Erythroblast (primary cell): ENCODE measurements at regions not wholly inside any gene's neighbourhood (a gene's known extent, or its start where the extent isn't known, plus 50 kb on each side); places are given as distances from the start of the nearest gene placed in this dataset.

Experiments used
- GATA1 ChIP-seq: IDR thresholded peaks from 2 replicates; pipeline ENCODE4 v1.6.1; 2011; ENCODE audit warnings: low read depth, mild to moderate bottlenecking, control low read depth, low read length, moderate library complexity
- POLR2A ChIP-seq: IDR thresholded peaks from 2 replicates; pipeline ENCODE4 v1.6.1; 2011; ENCODE audit warnings: mild to moderate bottlenecking, low read length

- TF ChIP-seq POLR2A (no peak), GATA1 (no peak)
These were observed 104.8 kb upstream of the CXCL13 start for GRCh38 chr4:77500801-77501200.
